Progenitor cell of endocrine pancreas (in vitro differentiated cells): ENCODE measurements at regions not wholly inside any gene's neighbourhood (a gene's known extent, or its start where the extent isn't known, plus 50 kb on each side); places are given as distances from the start of the nearest gene placed in this dataset.

ENCODE experiments used
- DNase-seq: peaks from one replicate; pipeline ENCODE4 v3.0.0; 2021; ENCODE audit warnings: low spot score; ENCODE audit not compliant: unreplicated experiment
- H3K27ac Mint-ChIP-seq: 2 replicates; pipeline ENCODE4 v1.8.0; 2021; ENCODE audit warnings: mild to moderate bottlenecking, moderate library complexity, mixed read lengths
- H3K27me3 Mint-ChIP-seq: 2 replicates; pipeline ENCODE4 v1.8.0; 2021; ENCODE audit warnings: mixed read lengths
- H3K36me3 Mint-ChIP-seq: 2 replicates; pipeline ENCODE4 v1.8.0; 2022; ENCODE audit warnings: mixed read lengths; ENCODE audit not compliant: insufficient read depth
- H3K4me1 Mint-ChIP-seq: 2 replicates; pipeline ENCODE4 v1.8.0; 2021; ENCODE audit warnings: low read depth, mixed read lengths
- H3K4me3 Mint-ChIP-seq: 2 replicates; pipeline ENCODE4 v1.8.0; 2021; ENCODE audit warnings: low read depth, mild to moderate bottlenecking, moderate library complexity, mixed read lengths
- H3K9me3 Mint-ChIP-seq: 2 replicates; pipeline ENCODE4 v1.8.0; 2021; ENCODE audit warnings: low read depth, mixed read lengths
- CTCF ChIP-seq: fragments of 200-600 bp; sonication (generic); IDR thresholded peaks from one replicate; pipeline ENCODE4 v1.5.0; 2021; ENCODE audit warnings: antibody characterized with exemption, mild to moderate bottlenecking; ENCODE audit not compliant: unreplicated experiment

GRCh38 chr7:49089717-49090116 lies 165.4 kb downstream of the CDC14C start:
- Mint-ChIP-seq H3K9me3 (no peaks in the 10 kb centered on the region), H3K27me3 (no peaks in the 10 kb centered on the region), H3K4me1 (no peaks in the 10 kb centered on the region), H3K4me3 (no peak overlapping the region), H3K27ac (peak overlapping the region; percentile 2), H3K36me3 (no peaks in the 10 kb centered on the region)
- DNase-seq, result no peak
- TF ChIP-seq CTCF, result no peak

GRCh38 chr7:49091089-49091488 lies 166.7 kb downstream of the CDC14C start:
- DNase-seq, result no peak
- Mint-ChIP-seq H3K27me3 (no peaks in the 10 kb centered on the region), H3K27ac (no peak overlapping the region), H3K36me3 (no peaks in the 10 kb centered on the region), H3K4me1 (no peaks in the 10 kb centered on the region), H3K9me3 (no peaks in the 10 kb centered on the region), H3K4me3 (no peak overlapping the region)
- TF ChIP-seq CTCF, result no peak

GRCh38 chr7:49091519-49091918 lies 167.2 kb downstream of the CDC14C start:
- no peak for TF ChIP-seq CTCF
- no peak overlapping the region for H3K4me3 Mint-ChIP-seq

GRCh38 chr7:49093218-49093617 lies 168.9 kb downstream of the CDC14C start:
- H3K9me3 Mint-ChIP-seq, result no peaks in the 10 kb centered on the region
- H3K4me1 Mint-ChIP-seq, result no peaks in the 10 kb centered on the region
- H3K27ac Mint-ChIP-seq, result no peak overlapping the region
- H3K4me3 Mint-ChIP-seq, result no peak overlapping the region
- TF ChIP-seq CTCF, result no peak
- DNase-seq, result no peak
- no peaks in the 10 kb centered on the region for H3K27me3 Mint-ChIP-seq
- H3K36me3 Mint-ChIP-seq, result no peaks in the 10 kb centered on the region

More at GRCh38 chr7:49091519-49091918, 167.2 kb downstream of the CDC14C start:
- no peak for DNase-seq
- Mint-ChIP-seq H3K27ac (no peak overlapping the region), H3K36me3 (no peaks in the 10 kb centered on the region), H3K4me1 (no peaks in the 10 kb centered on the region), H3K27me3 (no peaks in the 10 kb centered on the region), H3K9me3 (no peaks in the 10 kb centered on the region)

GRCh38 chr7:49094866-49095265 lies 170.5 kb downstream of the CDC14C start:
- Mint-ChIP-seq H3K4me1 (no peaks in the 10 kb centered on the region), H3K4me3 (no peak overlapping the region), H3K27me3 (no peaks in the 10 kb centered on the region), H3K36me3 (no peaks in the 10 kb centered on the region), H3K27ac (no peak overlapping the region), H3K9me3 (no peaks in the 10 kb centered on the region)
- TF ChIP-seq CTCF, result no peak
- no peak for DNase-seq
